ENCODE measurements at regions not wholly inside any gene's neighbourhood (a gene's known extent, or its start where the extent isn't known, plus 50 kb on each side); places are given as distances from the start of the nearest gene placed in this dataset.

DNA sequence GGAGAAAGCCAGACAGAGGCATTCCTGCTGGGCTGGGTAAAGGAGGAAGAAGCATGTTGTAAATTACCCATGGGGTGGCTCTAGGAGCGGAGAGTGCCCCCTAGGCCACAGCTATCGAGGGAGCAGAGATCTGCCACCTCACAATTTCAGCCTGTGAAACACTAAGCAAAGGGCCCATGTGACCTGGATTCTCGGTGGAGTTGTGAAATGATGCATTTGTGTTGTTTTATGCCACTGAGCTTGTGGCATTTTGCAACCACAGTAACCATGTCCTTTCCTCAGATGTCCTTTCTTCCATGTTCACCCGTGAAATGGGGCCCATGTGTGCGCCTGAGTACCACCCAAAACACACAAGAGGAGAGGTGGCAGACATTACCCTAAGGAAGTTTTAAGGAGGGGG, 159.3 kb downstream of the SYK start:
- no peak for TF ChIP-seq CTCF (IDR thresholded peaks at IDR 0.05; ENCODE audit: extremely low read depth, insufficient read depth, missing control alignments)
- no peak for DNase-seq (ENCODE audit: low spot score)
- in situ Hi-C loops (cut with MboI; ENCODE audit: low pct_unique_long_range_greater_than_20kb, low sequenced_read_pairs, unreplicated experiment), result no loop called here

- TF ChIP-seq CTCF (IDR thresholded peaks at IDR 0.05; ENCODE audit: extremely low read depth, insufficient read depth, missing control alignments), result no peak
- in situ Hi-C loops (cut with MboI; ENCODE audit: low pct_unique_long_range_greater_than_20kb, low sequenced_read_pairs, unreplicated experiment), result no loop called here
- DNase-seq (ENCODE audit: low spot score), result no peak
These were observed 159.8 kb downstream of the SYK start for GRCh38 chr9:90961375-90961774.

GRCh38 chr9:90964101-90965020, 162.7 kb downstream of the SYK start:
- in situ Hi-C loops (cut with MboI; ENCODE audit: low pct_unique_long_range_greater_than_20kb, low sequenced_read_pairs, unreplicated experiment), result no loop called here
- no peak for TF ChIP-seq CTCF (IDR thresholded peaks at IDR 0.05; ENCODE audit: extremely low read depth, insufficient read depth, missing control alignments)
- DNase-seq (ENCODE audit: low spot score), result peak; percentile 36

DNA sequence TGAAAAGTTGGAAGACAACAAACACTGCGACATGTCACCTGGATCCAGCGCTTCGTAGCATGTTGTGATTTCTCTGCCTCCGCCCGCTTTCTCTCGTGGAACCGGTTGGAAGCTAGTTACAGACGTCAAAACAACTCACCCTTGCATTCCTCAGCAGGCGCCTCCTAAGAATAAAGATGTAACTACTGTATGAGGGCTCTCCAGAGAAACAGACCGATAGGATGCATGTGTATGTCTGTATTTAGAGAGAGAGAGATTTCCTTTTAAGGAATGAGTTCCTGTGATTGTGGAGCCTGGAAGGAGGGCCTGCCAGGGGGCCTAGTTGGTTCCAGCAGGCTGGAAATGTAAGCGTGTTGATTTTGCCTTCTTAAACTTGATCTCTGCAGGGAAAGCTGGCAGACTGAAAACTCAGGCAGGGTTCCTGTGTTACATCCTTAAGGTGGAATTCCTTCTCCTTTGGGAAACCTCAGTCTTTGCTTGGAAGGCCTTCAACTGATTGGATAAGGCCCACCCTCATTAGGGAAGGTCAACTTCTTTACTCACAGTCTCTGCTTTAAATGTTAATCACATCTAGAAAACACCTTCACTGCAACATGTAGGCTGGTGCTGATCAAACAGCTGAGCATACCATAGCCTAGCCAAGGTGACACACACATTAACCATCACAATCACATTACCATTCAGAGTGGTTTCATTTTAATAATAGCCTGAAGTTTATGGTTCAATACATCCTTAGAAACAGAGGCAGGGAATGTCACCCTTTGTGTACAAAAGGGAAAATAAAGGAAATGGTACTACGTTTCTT, 163.8 kb downstream of the SYK start:
- no peak for DNase-seq (ENCODE audit: low spot score)
- no peak for TF ChIP-seq CTCF (IDR thresholded peaks at IDR 0.05; ENCODE audit: extremely low read depth, insufficient read depth, missing control alignments)
- in situ Hi-C loops (cut with MboI; ENCODE audit: low pct_unique_long_range_greater_than_20kb, low sequenced_read_pairs, unreplicated experiment), result no loop called here

- TF ChIP-seq CTCF (IDR thresholded peaks at IDR 0.05; ENCODE audit: extremely low read depth, insufficient read depth, missing control alignments), result no peak
- DNase-seq (ENCODE audit: low spot score), result no peak
- in situ Hi-C loops (cut with MboI; ENCODE audit: low pct_unique_long_range_greater_than_20kb, low sequenced_read_pairs, unreplicated experiment), result no loop called here
These were observed 164.3 kb downstream of the SYK start for GRCh38 chr9:90966031-90966290.

GRCh38 chr9:90966480-90967144, 165.0 kb downstream of the SYK start:
- in situ Hi-C loops (cut with MboI; ENCODE audit: low pct_unique_long_range_greater_than_20kb, low sequenced_read_pairs, unreplicated experiment), result no loop called here
- no peak for DNase-seq (ENCODE audit: low spot score)
- no peak for TF ChIP-seq CTCF (IDR thresholded peaks at IDR 0.05; ENCODE audit: extremely low read depth, insufficient read depth, missing control alignments)
